Psoas muscle (tissue), 7 donors: ENCODE measurements at regions not wholly inside any gene's neighbourhood (a gene's known extent, or its start where the extent isn't known, plus 50 kb on each side); places are given as distances from the start of the nearest gene placed in this dataset.

Source experiments
- ATAC-seq, 4 donors: fragments of 200-7000 bp; cut with Tn5 transposase; one replicate each; pipeline ENCODE4 v1.9.1; 2020; ENCODE audit warnings: moderate library complexity in 3 of 4, mild to moderate bottlenecking in 2 of 4
- DNase-seq, 2 donors: peaks; one replicate each; pipeline ENCODE4 v3.0.0-alpha.2; 2020
- H3K27ac ChIP-seq: fragments of 200-600 bp; one replicate; pipeline ENCODE4 v1.8.0; 2022
- H3K27me3 ChIP-seq, 3 donors: fragments of 200-600 bp in 1 of 3; one replicate each; pipeline versions ENCODE4 v1.6.1 to v1.8.0; 2013 to 2022; ENCODE audit warnings: low read length in 2 of 3, mild to moderate bottlenecking in 2 of 3, moderate library complexity in 1 of 3; ENCODE audit not compliant: insufficient read depth in 3 of 3
- H3K36me3 ChIP-seq, 2 donors: fragments of 200-600 bp in 1 of 2; one replicate each; pipeline versions ENCODE4 v1.6.1 to v1.8.0; 2013 to 2022; ENCODE audit warnings: low read depth in 1 of 2, mild to moderate bottlenecking in 1 of 2, moderate library complexity in 1 of 2; ENCODE audit not compliant: insufficient read depth in 1 of 2
- H3K4me1 ChIP-seq: fragments of 200-600 bp; one replicate; pipeline ENCODE4 v1.8.0; 2022
- H3K4me3 ChIP-seq: fragments of 200-600 bp; one replicate; pipeline ENCODE4 v1.8.0; 2022; ENCODE audit warnings: mild to moderate bottlenecking
- H3K9me3 ChIP-seq: fragments of 200-600 bp; one replicate; pipeline ENCODE4 v1.8.0; 2022
- WGBS, 3 donors: extraction: QIAGEN DNeasy Blood & Tissue Kit; methylation state at CpG; one replicate each; pipeline versions ENCODE4 v1.1.6 to v1.1.7; 2013; 5-methylcytosine and 5-hydroxymethylcytosine counted together
- intact Hi-C, 2 donors: fragments of 100-400 bp; cut with DNase I; formaldehyde crosslinking; loops; one replicate each; pipeline versions ENCODE4 v1.11.0 to v1.14.2; 2022
- TF ChIP-seq, protein P1 (sequence below): fragments of 200-600 bp; IDR thresholded peaks from one replicate; pipeline ENCODE4 v1.8.0; 2022; ENCODE audit warnings: antibody characterized with exemption
- donor health status: healthy with polysubstance abuse.
- donor health status: DM: no; HTN: no; CAD: no; lungs with moderate emphysema.
- donor health status: Bipolar disorder and iron deficiency.
- donor health status: healthy.
- donor health status: DM: yes; HTN: yes; CAD: no.
- donor health status: DM: no; HTN: no; CAD: no.
- donor health status: DM: yes; HTN: yes; CAD: no.

DNA sequence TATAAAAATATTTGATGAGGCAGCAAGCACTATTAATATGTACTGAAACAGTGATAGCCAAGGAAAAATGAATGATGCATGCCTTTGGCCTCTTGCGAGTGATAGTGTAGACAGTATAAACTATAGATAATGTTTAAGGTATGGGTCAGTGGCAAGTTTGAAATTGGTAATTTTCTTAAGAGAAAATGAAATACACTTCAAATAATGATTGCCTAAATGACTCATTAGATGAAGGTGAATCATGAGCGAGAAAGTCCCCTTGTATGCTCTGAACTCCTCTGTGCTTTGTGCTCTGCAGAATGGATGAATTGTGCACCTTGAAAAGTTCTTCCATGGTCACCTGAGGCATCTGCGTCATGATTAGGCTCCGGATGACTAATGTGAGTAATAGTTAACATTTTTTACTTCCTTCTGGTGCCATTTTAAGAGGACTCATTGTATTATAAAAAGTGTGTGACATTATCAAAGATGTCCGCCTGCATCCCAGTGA, 84.9 kb upstream of the RTL1 start:
- ATAC-seq (no peak), DNase-seq (no peak)
- intact Hi-C loops, result no loop called here
- TF ChIP-seq, protein P1, sequence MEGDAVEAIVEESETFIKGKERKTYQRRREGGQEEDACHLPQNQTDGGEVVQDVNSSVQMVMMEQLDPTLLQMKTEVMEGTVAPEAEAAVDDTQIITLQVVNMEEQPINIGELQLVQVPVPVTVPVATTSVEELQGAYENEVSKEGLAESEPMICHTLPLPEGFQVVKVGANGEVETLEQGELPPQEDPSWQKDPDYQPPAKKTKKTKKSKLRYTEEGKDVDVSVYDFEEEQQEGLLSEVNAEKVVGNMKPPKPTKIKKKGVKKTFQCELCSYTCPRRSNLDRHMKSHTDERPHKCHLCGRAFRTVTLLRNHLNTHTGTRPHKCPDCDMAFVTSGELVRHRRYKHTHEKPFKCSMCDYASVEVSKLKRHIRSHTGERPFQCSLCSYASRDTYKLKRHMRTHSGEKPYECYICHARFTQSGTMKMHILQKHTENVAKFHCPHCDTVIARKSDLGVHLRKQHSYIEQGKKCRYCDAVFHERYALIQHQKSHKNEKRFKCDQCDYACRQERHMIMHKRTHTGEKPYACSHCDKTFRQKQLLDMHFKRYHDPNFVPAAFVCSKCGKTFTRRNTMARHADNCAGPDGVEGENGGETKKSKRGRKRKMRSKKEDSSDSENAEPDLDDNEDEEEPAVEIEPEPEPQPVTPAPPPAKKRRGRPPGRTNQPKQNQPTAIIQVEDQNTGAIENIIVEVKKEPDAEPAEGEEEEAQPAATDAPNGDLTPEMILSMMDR, result no peak
- Histone ChIP-seq H3K27me3 (no peaks in the 10 kb centered on the region), H3K4me1 (no peaks in the 10 kb centered on the region), H3K9me3 (no peaks in the 10 kb centered on the region), H3K4me3 (no peak overlapping the region), H3K27ac (no peak overlapping the region), H3K36me3 (no peaks in the 10 kb centered on the region)
- 79 to 86% (median 81%) methylated on average over 5 of the region's 5 CpGs for WGBS, 3 donors

DNA sequence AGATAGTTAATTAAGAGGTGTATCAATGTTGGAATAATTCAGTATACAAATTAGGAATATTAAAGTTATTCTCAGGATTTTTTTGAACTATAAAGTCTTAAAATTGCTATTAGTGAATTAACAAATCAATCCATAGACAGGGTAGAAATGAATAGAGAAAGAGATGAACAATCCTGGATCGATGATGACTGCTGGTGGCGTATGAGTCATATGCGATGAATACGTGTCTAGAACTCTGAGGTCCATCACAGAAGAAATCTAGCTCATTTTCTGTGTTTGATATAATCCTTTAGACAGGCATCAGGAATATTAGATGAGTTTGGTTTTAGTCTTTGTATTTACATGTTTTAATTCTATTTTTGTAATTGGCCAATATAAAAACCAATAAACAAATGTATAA, 85.4 kb upstream of the RTL1 start:
- 91 to 95% (median 92%) methylated on average over 4 of the region's 4 CpGs for WGBS, 3 donors
- H3K27me3 ChIP-seq, result no peaks in the 10 kb centered on the region
- no peak overlapping the region for H3K4me3 ChIP-seq
- DNase-seq, result no peak
- H3K9me3 ChIP-seq, result no peaks in the 10 kb centered on the region
- ATAC-seq, result no peak
- H3K36me3 ChIP-seq, result no peaks in the 10 kb centered on the region
- no peak overlapping the region for H3K27ac ChIP-seq
- TF ChIP-seq, protein P1, result no peak
- H3K4me1 ChIP-seq, result no peaks in the 10 kb centered on the region
- intact Hi-C loops, result no loop called here

DNA sequence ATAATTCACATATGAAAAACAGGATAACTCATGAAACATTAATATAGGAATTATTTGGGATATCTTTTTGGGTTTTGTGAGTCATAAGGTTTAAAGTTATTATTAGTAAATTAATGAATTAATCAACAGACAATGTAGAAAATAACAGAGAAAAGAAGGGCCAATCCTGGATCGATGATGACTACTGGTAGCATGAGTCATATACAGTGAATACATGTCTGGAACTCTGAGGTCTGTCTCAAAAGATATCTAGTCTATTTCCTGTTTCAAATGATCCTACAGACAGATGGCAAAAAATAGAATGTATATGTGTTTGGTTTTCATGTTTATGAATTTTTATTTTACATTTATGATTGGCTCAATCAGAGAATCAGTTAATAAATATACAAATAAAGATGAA, 86.4 kb upstream of the RTL1 start:
- Histone ChIP-seq H3K27ac (no peak overlapping the region), H3K36me3 (no peaks in the 10 kb centered on the region), H3K4me3 (no peak overlapping the region), H3K9me3 (no peaks in the 10 kb centered on the region), H3K4me1 (no peaks in the 10 kb centered on the region), H3K27me3 (no peaks in the 10 kb centered on the region)
- DNase-seq (no peak), ATAC-seq (no peak)
- WGBS, 3 donors, result 76 to 89% (median 89%) methylated on average over 1 of the region's 1 CpG
- TF ChIP-seq, protein P1, result no peak
- intact Hi-C loops, result no loop called here

DNA sequence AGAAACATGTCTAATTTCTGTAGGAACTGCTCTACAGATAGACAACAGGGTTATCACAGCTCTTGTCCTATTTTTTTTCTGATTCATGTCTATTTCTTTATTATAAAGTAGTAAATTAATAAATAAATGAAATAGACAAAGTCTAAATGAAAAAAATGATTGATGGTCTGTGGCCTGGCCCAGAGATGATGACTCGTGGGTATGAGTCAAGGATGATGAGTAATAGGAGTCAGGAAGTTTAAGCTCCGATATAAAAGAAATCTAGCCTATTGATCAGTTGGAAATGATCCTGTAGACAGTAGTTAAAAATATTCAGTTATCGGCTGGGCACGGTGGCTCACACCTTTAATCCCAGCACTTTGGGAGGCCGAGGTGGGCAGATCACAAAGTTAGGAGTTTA, 90.6 kb upstream of the RTL1 start:
- intact Hi-C loops, result no loop called here
- TF ChIP-seq, protein P1, result no peak
- ATAC-seq (no peak), DNase-seq (no peak)
- Histone ChIP-seq H3K27me3 (no peaks in the 10 kb centered on the region), H3K9me3 (no peaks in the 10 kb centered on the region), H3K4me3 (no peak overlapping the region), H3K27ac (no peak overlapping the region), H3K36me3 (no peaks in the 10 kb centered on the region), H3K4me1 (no peaks in the 10 kb centered on the region)
- 77 to 84% (median 79%) methylated on average over 5 of the region's 5 CpGs for WGBS, 3 donors

DNA sequence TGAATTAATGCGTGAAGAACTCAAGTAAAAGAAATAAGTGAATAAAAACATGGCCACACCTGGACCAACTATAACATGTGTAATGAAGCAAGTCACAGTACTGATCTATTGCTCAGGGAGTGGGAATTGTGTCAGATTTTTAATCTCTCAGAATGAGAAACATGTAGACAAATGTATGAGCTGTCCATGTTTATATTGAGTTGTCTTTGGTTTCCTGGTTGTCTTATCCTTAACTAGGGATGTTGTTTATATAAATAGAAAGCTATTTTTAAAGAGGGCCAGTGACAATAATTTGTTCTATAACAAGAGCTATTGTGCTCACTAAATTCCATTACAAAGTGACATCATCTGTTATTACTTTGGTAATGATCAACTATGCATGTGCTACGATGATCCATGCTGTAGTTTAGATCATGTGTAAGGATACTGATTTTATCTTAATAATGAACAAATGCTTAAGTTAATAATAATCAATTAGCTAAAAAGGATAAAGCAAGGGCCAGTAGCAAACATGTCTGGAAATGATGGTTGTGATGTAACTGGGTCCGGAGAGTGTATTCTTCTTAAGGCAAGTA, 91.3 kb upstream of the RTL1 start:
- TF ChIP-seq, protein P1, result no peak
- ATAC-seq, result no peak
- 80 to 83% (median 81%) methylated on average over 3 of the region's 3 CpGs for WGBS, 3 donors
- H3K27ac ChIP-seq, result no peak overlapping the region
- H3K36me3 ChIP-seq, result no peaks in the 10 kb centered on the region
- no peaks in the 10 kb centered on the region for H3K4me1 ChIP-seq
- H3K9me3 ChIP-seq, result no peaks in the 10 kb centered on the region
- intact Hi-C loops, result no loop called here
- no peak for DNase-seq
- H3K4me3 ChIP-seq, result no peak overlapping the region
- no peaks in the 10 kb centered on the region for H3K27me3 ChIP-seq
